GM12874 (cell line): ENCODE measurements at regions not wholly inside any gene's neighbourhood (a gene's known extent, or its start where the extent isn't known, plus 50 kb on each side); places are given as distances from the start of the nearest gene placed in this dataset.

ENCODE experiments used
- TF ChIP-seq, protein P1 (sequence below): IDR thresholded peaks from 2 replicates; pipeline ENCODE4 v1.5.1; 2011; ENCODE audit warnings: low read depth, mild to moderate bottlenecking, control low read depth, low read length, moderate library complexity; ENCODE audit not compliant: insufficient read depth

DNA sequence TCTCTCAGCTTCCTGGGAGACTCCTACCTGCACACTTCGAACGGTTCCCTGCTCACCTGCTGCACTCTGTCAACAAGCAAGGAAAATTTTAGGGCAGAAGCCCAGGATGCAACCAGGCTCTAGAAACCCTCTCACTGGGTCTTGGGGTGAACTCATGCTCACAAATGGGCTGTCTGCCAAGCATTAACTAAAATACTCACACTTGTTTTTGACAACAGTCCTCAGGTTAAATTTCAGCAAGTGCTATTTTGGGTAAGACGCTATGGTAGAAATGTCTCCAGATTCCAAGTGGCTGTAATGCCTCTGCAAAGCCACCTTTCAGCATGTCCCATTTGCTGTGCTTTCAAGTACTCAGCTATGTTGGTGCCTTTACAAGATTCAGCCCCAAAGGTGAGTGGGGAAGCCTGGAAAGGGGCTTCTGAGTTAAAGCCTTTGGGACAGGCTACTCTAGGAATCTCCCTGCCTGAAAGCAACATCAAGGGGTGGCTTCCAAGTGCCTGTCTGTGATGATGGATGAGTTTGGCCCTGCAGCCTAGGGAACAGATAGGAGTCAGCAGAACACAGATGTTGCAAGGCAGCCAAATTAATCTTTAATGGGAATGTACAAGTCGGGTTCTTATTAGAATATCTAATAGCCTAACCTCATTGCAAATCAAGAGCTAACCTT lies 211.9 kb upstream of the SPAG17 start:
- TF ChIP-seq, protein P1, sequence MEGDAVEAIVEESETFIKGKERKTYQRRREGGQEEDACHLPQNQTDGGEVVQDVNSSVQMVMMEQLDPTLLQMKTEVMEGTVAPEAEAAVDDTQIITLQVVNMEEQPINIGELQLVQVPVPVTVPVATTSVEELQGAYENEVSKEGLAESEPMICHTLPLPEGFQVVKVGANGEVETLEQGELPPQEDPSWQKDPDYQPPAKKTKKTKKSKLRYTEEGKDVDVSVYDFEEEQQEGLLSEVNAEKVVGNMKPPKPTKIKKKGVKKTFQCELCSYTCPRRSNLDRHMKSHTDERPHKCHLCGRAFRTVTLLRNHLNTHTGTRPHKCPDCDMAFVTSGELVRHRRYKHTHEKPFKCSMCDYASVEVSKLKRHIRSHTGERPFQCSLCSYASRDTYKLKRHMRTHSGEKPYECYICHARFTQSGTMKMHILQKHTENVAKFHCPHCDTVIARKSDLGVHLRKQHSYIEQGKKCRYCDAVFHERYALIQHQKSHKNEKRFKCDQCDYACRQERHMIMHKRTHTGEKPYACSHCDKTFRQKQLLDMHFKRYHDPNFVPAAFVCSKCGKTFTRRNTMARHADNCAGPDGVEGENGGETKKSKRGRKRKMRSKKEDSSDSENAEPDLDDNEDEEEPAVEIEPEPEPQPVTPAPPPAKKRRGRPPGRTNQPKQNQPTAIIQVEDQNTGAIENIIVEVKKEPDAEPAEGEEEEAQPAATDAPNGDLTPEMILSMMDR, result no peak

DNA sequence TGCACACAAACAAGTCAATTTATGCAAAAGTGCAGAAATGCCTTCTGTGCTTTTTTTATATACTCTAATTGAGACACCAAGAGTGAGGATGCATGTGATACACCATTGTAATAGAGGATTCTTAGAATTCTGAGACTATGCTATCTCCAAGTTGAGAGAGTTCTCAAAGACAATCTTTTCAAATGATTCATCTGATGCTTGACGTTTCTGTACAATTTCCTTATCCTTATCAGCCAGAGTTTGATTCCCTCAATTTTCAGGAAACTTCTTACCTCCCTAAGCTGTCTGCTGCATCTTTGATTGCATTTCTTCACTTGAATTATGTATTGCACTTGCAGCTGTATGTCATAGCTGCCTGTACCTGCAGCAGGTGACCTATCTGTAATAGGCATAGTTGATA lies 211.3 kb upstream of the SPAG17 start:
- TF ChIP-seq, protein P1, result no peak

DNA sequence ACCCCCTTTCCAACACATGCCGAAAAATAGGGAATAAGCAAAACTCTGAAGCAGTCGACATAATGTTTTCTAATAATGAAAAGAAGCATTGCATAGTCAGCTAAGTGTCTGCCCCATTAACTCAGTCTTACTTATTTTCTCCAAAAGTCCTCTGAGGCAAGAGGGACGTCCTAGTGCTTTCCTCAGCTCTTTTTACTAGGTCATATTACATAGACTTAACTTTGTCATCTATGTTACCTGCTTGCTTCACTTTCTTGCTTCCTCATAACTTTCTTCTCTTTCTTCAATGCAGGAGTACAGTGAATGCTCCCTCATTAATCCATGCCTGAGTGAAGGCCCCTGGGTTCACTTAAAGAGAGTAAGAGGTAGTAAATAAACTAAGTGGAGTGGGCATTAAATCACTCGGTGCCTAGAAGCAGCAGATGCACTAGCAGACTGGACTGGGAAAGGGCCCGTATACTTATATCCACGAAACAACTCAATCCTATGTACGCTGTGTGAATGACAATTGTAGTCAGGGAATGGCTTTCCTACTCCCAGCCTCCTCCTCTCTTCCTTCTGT lies 210.5 kb upstream of the SPAG17 start:
- TF ChIP-seq, protein P1, result no peak

DNA sequence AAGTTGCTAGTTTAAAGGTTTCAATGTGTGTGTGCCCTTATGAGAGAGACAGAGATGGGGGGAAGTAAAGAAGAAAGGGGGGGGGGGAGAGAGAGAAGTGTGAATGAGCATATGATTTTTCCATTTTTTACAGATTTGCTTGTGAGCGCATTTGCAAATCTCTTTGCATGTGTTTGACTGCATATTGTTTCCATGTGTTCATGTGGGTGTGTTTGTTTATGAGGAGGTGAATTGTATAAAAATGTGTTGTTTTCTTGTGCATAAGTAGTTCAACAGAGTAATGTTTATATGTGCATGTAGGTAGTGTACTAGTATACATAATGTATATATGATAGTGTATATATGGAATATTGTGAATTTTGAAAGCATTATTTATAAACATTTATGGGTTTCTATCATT lies 205.9 kb upstream of the SPAG17 start:
- TF ChIP-seq, protein P1, result no peak

DNA sequence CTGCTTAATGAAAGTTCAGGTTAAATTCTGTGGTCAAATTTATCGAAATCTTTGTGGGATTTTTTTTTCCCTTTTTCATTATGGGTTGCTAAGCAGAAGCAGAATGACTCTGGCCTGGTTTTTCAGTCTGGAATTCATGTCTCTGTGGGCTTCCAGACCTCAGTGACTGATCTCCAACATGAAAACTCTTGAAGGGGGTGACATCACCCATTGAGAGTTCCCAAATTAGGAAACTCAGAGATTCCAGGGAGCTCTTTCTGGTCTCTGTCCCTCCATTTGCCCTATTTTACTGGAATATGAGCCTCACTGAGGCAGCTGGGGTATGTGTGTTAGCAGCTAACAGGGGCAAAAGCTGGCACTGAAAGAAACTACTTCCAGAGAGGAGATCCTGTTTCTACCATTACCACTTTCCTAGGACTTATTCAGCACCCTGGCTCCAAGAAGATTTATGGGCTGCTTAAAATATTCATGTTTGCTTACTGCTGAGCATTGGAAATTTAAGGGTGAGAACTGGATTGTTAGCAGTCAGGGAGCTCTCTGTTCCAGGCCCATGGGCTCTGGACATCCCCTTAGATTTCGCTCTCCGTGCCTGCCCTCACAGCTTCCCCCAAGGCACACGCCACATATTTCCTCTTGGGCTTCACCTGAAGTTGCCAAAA lies 203.4 kb upstream of the SPAG17 start:
- TF ChIP-seq, protein P1, result no peak

DNA sequence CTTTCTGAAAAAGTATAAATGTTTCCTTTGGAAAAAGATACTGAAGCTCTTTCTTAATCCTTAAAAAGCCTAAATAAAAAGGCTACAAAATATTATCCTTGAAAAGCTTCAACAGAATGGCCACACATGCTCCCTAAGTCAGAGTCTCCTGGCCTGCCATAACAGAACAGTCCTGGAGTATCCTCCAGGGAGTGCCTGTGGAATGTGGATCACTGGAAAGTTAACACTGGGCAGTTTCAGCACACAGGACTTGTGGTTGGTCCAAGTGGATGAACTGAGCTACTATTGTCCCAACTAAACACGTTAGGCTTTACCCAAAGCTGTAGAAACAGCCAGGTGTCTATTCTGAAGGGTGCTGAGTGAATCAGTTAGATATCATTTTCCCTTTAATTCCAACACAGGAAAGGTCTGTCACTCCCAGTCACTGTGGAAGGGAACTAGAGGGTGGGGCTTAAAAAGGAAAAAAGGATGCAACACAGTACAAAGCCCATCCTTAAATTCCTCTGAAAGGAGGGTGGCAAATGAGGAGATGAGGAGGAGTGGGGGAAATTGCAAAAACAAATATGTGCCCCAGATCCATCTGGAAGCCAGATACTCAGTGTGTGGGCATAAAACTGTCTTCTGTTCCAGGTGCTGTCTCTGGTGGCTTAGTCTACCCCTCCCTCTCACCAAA lies 196.3 kb upstream of the SPAG17 start:
- TF ChIP-seq, protein P1, result no peak

DNA sequence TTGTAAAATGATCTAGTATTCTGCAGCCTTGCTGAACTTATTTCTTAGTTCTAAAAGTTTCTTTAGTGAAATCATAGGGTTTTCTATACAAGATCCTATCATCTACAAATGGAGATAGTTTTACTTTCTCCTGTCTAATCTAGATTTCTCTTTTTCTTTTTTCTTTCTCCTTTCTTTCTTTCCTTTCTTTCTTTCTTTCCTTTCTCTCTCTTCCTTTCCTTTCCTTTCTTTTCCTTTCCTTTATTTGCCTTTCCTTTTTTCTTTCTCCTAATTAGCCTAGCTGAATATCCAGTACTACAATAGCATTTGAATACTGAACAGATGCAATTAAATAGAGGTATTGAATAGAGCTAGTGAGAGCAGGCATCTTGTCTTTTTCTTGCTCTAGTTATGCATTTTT lies 186.6 kb upstream of the SPAG17 start:
- TF ChIP-seq, protein P1, result no peak
